GM21381 (cell line): ENCODE measurements at regions not wholly inside any gene's neighbourhood (a gene's known extent, or its start where the extent isn't known, plus 50 kb on each side); places are given as distances from the start of the nearest gene placed in this dataset.

ENCODE experiments used
- ATAC-seq: cut with Tn5 transposase; IDR thresholded peaks from one replicate; pipeline ENCODE4 v1.9.1; 2021; ENCODE audit warnings: mild to moderate bottlenecking, moderate library complexity; ENCODE audit not compliant: unreplicated experiment

DNA sequence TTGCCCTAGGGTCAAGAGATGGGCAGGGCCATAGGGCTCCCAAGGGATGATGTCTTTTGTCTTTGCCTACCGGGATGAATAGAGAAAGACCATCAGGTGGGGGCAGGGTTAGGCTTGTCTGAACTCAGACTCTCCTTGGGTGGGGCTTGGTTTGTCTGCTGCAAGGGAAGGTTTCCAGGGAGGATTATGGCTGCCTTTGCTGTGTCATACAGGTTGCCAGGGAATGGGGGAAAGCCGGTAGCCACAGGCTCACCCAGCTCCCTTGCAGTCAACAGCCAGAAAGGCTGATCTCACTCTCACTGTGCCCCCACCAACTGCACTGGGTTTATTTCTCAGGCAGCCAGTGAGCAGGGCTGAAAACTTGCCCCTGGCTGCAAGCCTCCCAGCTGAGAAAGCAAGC lies 253.2 kb downstream of the POLR1F start:
- ATAC-seq: no peak

- no peak for ATAC-seq
Observed at GRCh38 chr7:19448091-19448490, 260.7 kb downstream of the POLR1F start.

GRCh38 chr7:19442016-19442785 lies 266.6 kb downstream of the POLR1F start:
- peak; percentile 51 for ATAC-seq

DNA sequence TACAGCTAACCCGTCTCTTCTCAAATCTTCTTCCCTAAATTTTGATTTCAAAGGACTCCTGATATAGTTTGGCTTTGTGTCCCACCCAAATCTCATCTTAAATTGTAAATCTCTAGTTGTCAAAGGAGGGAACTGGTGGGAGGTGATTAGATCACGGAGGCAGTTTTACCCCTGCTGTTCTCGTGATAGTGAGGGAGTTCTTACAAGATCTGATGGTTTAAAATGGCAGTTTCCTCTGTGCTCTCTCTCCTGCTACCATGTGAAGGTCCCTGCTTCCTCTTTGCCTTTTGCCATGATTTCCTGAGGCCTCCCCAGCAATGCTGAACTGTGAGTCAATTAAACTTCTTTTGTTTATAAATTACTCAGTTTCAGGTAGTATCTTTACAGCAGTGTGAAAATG lies 269.3 kb downstream of the POLR1F start:
- no peak for ATAC-seq

- no peak for ATAC-seq
Observed at GRCh38 chr7:19437446-19437845, 271.4 kb downstream of the POLR1F start.

- no peak for ATAC-seq
Observed at GRCh38 chr7:19427944-19428343, 280.9 kb downstream of the POLR1F start.

DNA sequence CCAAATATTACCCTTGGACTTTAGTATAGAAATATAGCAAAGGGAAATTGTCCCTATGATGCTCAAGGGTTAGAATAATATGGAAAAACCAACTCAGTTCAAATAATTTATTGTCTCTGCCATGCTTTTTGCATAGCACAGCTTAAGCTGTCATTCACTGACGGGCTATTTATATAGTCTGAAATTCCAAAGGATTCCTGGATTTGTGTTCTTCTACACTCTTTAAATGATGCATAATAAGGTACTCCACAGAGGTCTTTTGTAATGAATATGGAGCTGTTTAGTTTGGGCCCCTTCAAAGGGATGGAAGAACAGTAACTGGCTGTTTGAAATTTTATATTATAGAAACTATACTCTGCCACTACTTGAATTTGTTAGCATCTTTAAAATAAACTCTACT lies 276.6 kb upstream of the FERD3L start:
- no peak for ATAC-seq

- no peak for ATAC-seq
Observed at GRCh38 chr7:19417231-19417630, 272.0 kb upstream of the FERD3L start.

DNA sequence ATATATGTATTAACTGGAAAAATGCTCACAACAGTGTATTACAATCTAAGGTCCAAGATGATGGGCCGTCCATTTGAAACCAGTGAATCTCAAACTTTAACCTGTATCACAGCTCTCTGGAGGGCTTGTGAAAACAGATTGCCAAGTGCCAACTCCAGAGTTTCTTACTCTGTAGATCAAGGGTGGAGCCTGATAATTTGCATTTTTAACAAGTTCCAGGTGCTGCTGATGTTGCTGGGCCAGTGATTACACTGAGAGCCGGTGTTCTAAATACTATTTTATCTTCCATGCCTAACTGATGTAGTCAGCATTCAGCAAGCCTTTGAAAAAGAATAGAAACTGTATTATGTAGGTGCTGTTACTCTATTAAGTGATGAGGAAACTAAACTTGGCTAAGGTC lies 269.9 kb upstream of the FERD3L start:
- ATAC-seq: no peak

DNA sequence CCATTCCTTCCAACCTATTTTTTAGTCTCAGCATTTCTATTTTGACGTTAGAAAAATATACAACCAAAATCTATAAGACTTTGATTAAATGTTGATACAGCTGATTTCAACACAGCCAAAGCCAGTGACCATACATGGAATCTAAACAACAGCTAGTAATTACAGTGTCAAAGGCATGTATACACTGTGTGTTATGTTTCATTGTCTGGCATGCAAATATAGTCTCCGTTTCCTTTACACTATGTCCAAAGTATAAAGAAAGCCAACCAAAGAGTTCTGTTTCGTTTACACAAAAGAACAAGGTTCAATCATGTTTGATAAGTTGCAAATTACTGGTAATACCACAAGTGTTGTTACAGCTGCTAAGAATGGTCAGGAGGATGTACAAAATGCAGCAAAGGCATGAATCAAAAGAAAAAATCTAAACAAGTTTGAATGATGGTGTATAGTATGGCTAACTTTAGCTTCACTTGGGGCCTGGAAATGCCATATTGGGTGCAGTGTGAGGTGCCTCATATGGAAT lies 268.3 kb upstream of the FERD3L start:
- no peak for ATAC-seq

DNA sequence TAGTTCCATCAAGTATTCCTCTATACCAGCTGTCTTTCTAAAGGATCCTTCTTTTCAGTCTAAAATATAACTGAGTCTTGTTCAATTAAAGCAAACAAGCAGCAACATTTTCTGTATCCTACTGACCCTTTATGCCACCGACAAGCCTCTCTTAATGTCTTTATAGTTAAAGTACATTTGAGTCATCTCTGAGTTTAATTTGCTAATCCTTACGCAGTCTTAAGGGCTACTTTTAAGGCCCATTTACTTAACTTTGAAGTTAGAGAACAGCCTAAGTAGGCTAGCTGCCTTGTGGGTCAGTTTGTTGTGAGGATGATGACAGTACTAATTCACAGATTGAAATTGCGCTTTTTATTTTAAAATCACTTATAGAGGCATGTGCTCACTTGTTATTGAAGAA lies 265.5 kb upstream of the FERD3L start:
- no peak for ATAC-seq

DNA sequence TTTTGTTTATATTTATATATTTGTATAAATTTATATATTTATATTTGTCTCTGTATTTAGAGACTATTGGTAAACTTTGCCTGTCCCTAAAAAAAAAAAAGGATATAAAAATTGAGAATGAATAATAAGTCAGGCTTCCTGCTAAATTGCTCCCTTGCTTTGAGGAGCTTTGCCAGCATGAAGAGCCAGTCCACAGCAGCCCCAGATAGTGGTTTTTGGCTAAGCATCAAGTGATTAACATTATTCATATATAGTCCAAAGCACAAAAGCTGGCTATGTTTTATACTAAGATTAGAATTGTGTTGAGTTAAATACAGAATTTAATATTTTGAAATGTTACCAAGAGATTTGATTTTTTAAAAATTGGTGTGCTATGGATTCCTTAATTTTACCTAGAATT lies 264.9 kb upstream of the FERD3L start:
- ATAC-seq: no peak

DNA sequence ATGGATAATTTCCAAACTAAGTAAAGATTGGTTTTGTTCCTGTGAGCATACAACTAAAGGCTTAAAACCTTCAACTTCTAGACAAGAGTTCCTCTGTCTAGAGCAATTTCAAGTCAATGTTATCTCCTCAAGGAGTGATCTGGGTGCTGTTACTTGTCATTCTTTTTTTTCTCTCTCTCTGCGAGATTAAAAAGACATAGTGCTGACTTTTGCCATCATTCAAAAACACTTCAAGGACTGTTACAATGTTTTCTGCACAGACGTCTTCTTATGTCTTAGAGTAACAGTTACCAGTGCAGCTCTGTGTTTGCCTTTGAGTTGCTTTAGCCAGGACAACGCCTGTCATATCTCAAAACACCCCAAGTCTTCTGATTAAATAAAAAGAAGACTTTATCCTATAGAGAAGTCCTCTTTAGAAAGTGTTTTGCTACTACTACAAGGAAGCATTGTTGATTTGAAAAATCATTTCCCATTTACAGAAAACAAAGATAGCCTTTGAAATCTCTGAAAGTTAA lies 263.5 kb upstream of the FERD3L start:
- no peak for ATAC-seq

DNA sequence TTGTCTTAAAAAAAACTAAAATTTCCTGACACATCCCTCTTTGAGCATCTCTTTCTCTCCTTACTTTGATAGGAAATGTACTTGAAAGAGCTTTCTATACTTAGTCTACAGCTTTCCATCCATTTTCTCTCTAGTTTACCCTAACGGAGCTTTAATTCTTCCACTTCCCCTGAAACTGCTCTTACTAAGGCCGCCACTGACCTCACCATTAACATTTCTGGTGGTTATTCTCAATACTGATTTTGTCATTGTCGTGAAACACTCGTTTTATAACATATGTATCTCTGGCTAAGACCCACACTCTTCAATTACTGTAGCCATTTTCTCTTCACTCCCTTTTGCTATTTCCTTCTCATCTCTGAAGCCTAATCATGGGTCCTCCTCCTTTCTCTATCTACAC lies 262.0 kb upstream of the FERD3L start:
- ATAC-seq: no peak

- ATAC-seq: no peak
Observed at GRCh38 chr7:19405541-19405940, 260.3 kb upstream of the FERD3L start.

GRCh38 chr7:19404912-19405329 lies 259.7 kb upstream of the FERD3L start:
- ATAC-seq: no peak

DNA sequence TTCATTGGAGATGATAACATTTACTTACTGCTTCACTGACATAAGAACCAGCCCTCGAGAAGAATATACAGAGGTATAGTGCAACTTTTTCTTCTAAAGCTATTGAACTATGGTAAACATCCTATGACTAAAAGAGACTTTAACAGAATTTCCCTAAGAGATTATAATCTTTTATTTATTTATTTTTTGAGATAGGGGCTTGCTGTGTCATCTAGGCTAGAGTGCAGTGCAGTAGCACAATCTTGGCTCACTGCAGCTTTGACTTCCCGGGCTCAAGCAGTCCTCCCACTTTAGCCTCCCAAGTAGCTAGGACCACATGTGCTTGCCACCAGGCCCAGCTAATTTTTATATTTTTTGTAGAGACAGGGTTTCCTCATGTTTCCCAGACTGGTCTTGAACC lies 258.5 kb upstream of the FERD3L start:
- ATAC-seq: no peak

- no peak for ATAC-seq
Observed at GRCh38 chr7:19401461-19401860, 256.2 kb upstream of the FERD3L start.

- ATAC-seq: no peak
Observed at GRCh38 chr7:19400758-19401254, 255.6 kb upstream of the FERD3L start.

DNA sequence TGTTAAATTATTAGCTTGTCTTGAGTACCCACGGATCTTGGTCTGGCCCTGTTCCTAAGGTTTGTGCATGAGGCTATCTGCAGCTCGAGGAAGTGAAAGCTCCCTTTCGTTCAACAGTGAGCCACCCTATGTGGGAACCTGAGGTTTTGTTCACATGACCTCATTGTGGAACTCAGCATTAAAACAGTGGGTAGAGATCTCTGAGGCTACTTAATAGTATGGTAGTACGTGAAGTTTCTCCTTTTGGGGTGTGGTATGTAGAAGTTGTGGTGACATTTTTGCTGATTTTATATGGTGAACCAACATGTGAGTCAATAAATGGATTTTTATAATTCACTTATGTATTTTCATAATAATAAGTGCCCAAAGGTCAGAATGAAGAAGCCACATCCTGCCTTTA lies 252.7 kb upstream of the FERD3L start:
- ATAC-seq: peak; percentile 91

DNA sequence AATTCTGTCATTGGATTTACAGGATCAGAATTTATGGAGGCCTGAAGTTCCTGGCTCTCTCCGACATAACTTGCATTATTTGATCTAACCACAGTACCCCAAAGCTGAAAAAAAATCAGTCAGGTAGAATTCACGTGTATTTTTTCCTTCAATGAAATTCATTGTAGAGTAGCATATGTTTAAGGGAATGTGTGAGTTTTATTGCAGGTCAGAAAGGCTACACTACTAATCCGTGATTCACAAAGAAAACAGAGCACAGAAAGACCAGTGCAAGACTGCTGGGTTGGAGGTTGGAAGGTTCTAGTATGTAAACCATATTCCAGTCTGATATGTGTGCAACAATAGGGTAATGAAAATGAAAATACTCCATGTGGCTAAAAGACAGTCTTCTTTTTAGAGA lies 247.0 kb upstream of the FERD3L start:
- no peak for ATAC-seq

GRCh38 chr7:19390795-19391194 lies 245.6 kb upstream of the FERD3L start:
- ATAC-seq: no peak

DNA sequence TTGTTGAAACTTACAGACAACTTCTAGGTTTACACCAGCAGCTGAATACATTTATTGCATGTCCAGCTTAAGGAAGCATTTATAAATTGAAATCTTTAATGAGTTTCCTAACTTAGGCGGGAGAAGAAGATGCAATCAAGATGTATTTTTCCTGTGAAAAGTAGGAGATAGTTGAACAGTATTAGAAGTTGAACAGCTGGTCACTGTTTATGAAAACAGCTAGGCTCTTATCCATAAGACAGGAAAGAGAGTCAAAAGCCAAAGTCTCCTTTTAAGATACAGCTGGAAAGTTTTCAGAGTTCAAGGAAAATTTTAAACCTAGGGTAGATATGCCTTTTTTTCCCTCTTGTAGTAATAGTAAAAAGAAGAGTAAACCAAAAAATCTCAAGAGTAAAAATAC lies 236.1 kb upstream of the FERD3L start:
- no peak for ATAC-seq
